ENCODE measurements at regions not wholly inside any gene's neighbourhood (a gene's known extent, or its start where the extent isn't known, plus 50 kb on each side); places are given as distances from the start of the nearest gene placed in this dataset.

GRCh38 chr7:18430810-18431209 lies 64.7 kb upstream of the HDAC9 start:
- no peak for TF ChIP-seq FOS (IDR thresholded peaks at IDR 0.05; ENCODE audit: borderline replicate concordance, extremely low read depth, insufficient read length)
- no peak for TF ChIP-seq EZH2 (IDR thresholded peaks at IDR 0.05; ENCODE audit: borderline replicate concordance, control insufficient read depth, low read depth, low read length)
- TF ChIP-seq SMARCA5 (IDR thresholded peaks at IDR 0.05) = no peak
- no peak for TF ChIP-seq GABPA (IDR thresholded peaks at IDR 0.05; ENCODE audit: low read depth)
- TF ChIP-seq CTCF (IDR thresholded peaks at IDR 0.05 in 2 of 3, conservative IDR thresholded peaks at IDR 0.05 in 1 of 3; ENCODE audit: control insufficient read depth in 2 of 3, extremely low read depth in 1 of 3, insufficient read depth in 1 of 3, low read depth in 3 of 3, low read length in 3 of 3) = no peak
- TF ChIP-seq RAD21 (IDR thresholded peaks at IDR 0.05; ENCODE audit: insufficient read depth, low read depth, low read length) = no peak
- no peak for TF ChIP-seq ESRRA (IDR thresholded peaks at IDR 0.05; ENCODE audit: low read length)
- no peak for TF ChIP-seq BCL11A (IDR thresholded peaks at IDR 0.05; ENCODE audit: low read depth, low read length)
- no peak for TF ChIP-seq RFX5 (IDR thresholded peaks at IDR 0.05; ENCODE audit: low read depth, low read length)
- no peak for TF ChIP-seq EGR1 (IDR thresholded peaks at IDR 0.05; ENCODE audit: borderline replicate concordance in 1 of 2, low read depth in 2 of 2, low read length in 2 of 2)
- TF ChIP-seq IKZF1 (conservative IDR thresholded peaks at IDR 0.05) = no peak
- TF ChIP-seq POLR2AphosphoS5 (IDR thresholded peaks at IDR 0.05; ENCODE audit: low read length) = no peak
